ENCODE measurements at regions not wholly inside any gene's neighbourhood (a gene's known extent, or its start where the extent isn't known, plus 50 kb on each side); places are given as distances from the start of the nearest gene placed in this dataset.

DNA sequence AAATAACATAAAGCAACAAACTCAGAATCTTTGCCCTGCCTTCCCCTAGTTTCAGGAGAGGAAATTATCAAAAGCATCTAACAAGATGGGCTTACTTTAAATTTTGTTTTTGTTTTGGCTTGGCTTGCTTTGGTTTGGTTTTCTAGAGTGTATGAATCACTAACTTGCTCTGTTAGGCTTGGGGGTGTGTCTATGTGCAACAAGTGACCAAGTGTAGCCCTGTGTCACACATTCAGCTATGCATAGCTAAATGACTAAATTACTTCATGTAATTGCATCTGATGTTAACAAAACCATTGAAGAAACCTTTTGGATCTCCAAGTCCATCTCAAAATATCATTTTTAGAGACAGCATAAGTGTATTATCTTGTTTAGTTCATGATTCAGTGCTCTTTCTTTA, 251.0 kb downstream of the TFEC start:
- H3K4me3 ChIP-seq (ENCODE audit: insufficient read depth, low read depth, low read length), result no peak overlapping the region
- CTCF ChIA-PET, result interaction anchor here (0.6 kb wide), 1 partner anchor 39 kb away, joined by 5 read pairs; no protein-coding TSS in a partner anchor
- TF ChIP-seq SMC3 (IDR thresholded peaks at IDR 0.05; ENCODE audit: low read depth, low read length), result no peak
- TF ChIP-seq, protein P1, sequence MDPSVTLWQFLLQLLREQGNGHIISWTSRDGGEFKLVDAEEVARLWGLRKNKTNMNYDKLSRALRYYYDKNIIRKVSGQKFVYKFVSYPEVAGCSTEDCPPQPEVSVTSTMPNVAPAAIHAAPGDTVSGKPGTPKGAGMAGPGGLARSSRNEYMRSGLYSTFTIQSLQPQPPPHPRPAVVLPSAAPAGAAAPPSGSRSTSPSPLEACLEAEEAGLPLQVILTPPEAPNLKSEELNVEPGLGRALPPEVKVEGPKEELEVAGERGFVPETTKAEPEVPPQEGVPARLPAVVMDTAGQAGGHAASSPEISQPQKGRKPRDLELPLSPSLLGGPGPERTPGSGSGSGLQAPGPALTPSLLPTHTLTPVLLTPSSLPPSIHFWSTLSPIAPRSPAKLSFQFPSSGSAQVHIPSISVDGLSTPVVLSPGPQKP (IDR thresholded peaks at IDR 0.05; ENCODE audit: borderline replicate concordance, low read depth, low read length), result no peak
- no peak for TF ChIP-seq NFE2L2 (IDR thresholded peaks at IDR 0.05; ENCODE audit: low read depth, low read length)
- no peak for TF ChIP-seq USF2 (IDR thresholded peaks at IDR 0.05; ENCODE audit: low read depth, low read length)
- TF ChIP-seq, protein P2, sequence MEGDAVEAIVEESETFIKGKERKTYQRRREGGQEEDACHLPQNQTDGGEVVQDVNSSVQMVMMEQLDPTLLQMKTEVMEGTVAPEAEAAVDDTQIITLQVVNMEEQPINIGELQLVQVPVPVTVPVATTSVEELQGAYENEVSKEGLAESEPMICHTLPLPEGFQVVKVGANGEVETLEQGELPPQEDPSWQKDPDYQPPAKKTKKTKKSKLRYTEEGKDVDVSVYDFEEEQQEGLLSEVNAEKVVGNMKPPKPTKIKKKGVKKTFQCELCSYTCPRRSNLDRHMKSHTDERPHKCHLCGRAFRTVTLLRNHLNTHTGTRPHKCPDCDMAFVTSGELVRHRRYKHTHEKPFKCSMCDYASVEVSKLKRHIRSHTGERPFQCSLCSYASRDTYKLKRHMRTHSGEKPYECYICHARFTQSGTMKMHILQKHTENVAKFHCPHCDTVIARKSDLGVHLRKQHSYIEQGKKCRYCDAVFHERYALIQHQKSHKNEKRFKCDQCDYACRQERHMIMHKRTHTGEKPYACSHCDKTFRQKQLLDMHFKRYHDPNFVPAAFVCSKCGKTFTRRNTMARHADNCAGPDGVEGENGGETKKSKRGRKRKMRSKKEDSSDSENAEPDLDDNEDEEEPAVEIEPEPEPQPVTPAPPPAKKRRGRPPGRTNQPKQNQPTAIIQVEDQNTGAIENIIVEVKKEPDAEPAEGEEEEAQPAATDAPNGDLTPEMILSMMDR (conservative IDR thresholded peaks at IDR 0.05; ENCODE audit: low read depth, low read length), result no peak
- no peak for TF ChIP-seq MAFK (IDR thresholded peaks at IDR 0.05; ENCODE audit: low read depth, low read length)
- TF ChIP-seq MAZ (IDR thresholded peaks at IDR 0.05; ENCODE audit: borderline replicate concordance, low read depth, low read length), result no peak
- no peak for TF ChIP-seq POLR2A (IDR thresholded peaks at IDR 0.05; ENCODE audit: low read depth, low read length)
- no peaks in the 10 kb centered on the region for H3K9me3 ChIP-seq (ENCODE audit: control insufficient read depth, insufficient read depth, low read length)
- peak; percentile 1 for DNase-seq
- BruUV-seq (replicated peaks), result no TSS peak
- H2AK5ac ChIP-seq (ENCODE audit: low read depth, low read length), result no peak overlapping the region
- H3K23ac ChIP-seq (ENCODE audit: low read depth, low read length), result no peak overlapping the region
- H3K56ac ChIP-seq (ENCODE audit: extremely low read depth, insufficient read depth, low read length), result no peak overlapping the region
- no peaks in the 10 kb centered on the region for H4K20me1 ChIP-seq (ENCODE audit: insufficient read depth, low read length)
- H3K18ac ChIP-seq (ENCODE audit: low read depth, low read length), result no peak overlapping the region
- H3K4me2 ChIP-seq (ENCODE audit: low read depth, low read length), result no peak overlapping the region
- H3K9me1 ChIP-seq (ENCODE audit: insufficient read depth, low read length), result no peaks in the 10 kb centered on the region
- in situ Hi-C loops (cut with MboI; ENCODE audit: low sequenced_read_pairs), result no loop called here
- dilution Hi-C loops (cut with HindIII; ENCODE audit: low sequenced_read_pairs, unreplicated experiment), result no loop called here
- H2BK5ac ChIP-seq (ENCODE audit: low read depth, low read length, poor library complexity, severe bottlenecking), result no peak overlapping the region
- H2BK15ac ChIP-seq (ENCODE audit: low read depth, low read length), result no peak overlapping the region
- H2BK120ac ChIP-seq (ENCODE audit: low read depth, low read length), result no peak overlapping the region
- H4K5ac ChIP-seq (ENCODE audit: low read depth, low read length), result no peak overlapping the region
- no peak overlapping the region for H3K27ac ChIP-seq (ENCODE audit: insufficient read depth, low read length)
- no peak overlapping the region for H3K4ac ChIP-seq (ENCODE audit: low read depth, low read length)
- H2BK20ac ChIP-seq (ENCODE audit: low read depth, low read length), result no peak overlapping the region
- H4K91ac ChIP-seq (ENCODE audit: insufficient read depth, low read depth, low read length), result no peak overlapping the region
- H2AK9ac ChIP-seq (replicated peaks; ENCODE audit: low read depth, low read length, poor library complexity), result no peak overlapping the region
- no peak overlapping the region for H3K14ac ChIP-seq (replicated peaks; ENCODE audit: low read depth, low read length)
- no peaks in the 10 kb centered on the region for H3K4me1 ChIP-seq (ENCODE audit: control insufficient read depth, insufficient read depth, low read length)
- no peak for ATAC-seq (ENCODE audit: low read depth)
- no peak overlapping the region for H3K9ac ChIP-seq (ENCODE audit: low read depth, low read length)
- no peak overlapping the region for H4K8ac ChIP-seq (ENCODE audit: low read depth in 2 of 2, low read length in 2 of 2)
- H3K27me3 ChIP-seq (ENCODE audit: control insufficient read depth, insufficient read depth, low read length), result no peaks in the 10 kb centered on the region
- H3K36me3 ChIP-seq (ENCODE audit: control insufficient read depth, insufficient read depth, low read length), result no peaks in the 10 kb centered on the region
- intact Hi-C loops (cut with micrococcal nuclease), result no loop called here
- no peak overlapping the region for H2AFZ ChIP-seq (replicated peaks; ENCODE audit: low read length, poor library complexity)
- H3K79me1 ChIP-seq (ENCODE audit: low read depth in 1 of 2, low read length in 2 of 2), result no peaks in the 10 kb centered on the region
- POLR2A ChIA-PET (ENCODE audit: unreplicated experiment), result interaction anchor here (0.5 kb wide), 1 partner anchor 49 kb away, joined by 3 read pairs; no protein-coding TSS in a partner anchor
